Lower leg skin (tissue), 3 donors: ENCODE measurements at regions not wholly inside any gene's neighbourhood (a gene's known extent, or its start where the extent isn't known, plus 50 kb on each side); places are given as distances from the start of the nearest gene placed in this dataset.

Source experiments
- POLR2A ChIP-seq, 2 donors: fragments of 450-650 bp; IDR thresholded peaks; one replicate each; pipeline ENCODE4 v1.6.1; 2016 to 2017; ENCODE audit warnings: antibody characterized with exemption in 2 of 2, mild to moderate bottlenecking in 1 of 2, moderate library complexity in 1 of 2
- TF ChIP-seq, protein P1 (sequence below), 3 donors: fragments of 450-650 bp; IDR thresholded peaks; one replicate each; pipeline ENCODE4 v1.5.1; 2016; ENCODE audit warnings: antibody characterized with exemption in 3 of 3, mild to moderate bottlenecking in 3 of 3, moderate library complexity in 2 of 3

DNA sequence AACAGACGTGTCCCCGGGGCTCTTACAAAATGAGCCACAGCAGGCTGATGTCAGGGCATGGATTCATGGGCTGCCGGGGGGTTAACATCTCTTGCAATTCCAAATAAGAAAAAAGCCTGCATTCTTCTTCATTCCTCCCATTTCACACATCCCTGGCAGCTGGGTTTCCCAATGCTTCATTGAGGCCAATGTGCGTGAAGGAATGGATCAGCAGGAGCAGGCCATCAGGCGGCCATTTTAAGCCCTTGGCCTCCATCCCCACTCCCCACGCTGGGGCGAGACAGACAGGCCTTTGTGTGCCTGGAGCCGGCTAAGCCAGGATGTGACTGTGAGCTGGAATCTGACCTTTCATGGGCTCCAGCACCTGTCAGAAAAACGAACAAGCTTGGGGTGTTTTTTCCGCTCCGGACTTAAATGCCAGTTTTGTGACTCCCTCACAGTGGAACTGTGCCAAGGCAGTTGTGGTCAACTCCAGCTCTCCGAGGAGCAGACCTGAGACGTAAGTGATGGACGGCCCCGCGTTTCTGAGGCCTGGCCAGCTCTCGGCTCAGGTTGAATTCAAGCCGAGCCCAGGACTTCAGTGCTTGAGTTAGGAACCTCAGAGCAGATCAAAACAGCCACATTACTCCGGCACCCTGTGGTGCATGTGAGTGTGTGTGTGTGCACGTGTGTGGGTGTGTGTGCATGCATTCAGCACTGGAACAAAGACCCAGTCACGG is 133.1 kb downstream of the TMEM30B start:
- TF ChIP-seq, protein P1, sequence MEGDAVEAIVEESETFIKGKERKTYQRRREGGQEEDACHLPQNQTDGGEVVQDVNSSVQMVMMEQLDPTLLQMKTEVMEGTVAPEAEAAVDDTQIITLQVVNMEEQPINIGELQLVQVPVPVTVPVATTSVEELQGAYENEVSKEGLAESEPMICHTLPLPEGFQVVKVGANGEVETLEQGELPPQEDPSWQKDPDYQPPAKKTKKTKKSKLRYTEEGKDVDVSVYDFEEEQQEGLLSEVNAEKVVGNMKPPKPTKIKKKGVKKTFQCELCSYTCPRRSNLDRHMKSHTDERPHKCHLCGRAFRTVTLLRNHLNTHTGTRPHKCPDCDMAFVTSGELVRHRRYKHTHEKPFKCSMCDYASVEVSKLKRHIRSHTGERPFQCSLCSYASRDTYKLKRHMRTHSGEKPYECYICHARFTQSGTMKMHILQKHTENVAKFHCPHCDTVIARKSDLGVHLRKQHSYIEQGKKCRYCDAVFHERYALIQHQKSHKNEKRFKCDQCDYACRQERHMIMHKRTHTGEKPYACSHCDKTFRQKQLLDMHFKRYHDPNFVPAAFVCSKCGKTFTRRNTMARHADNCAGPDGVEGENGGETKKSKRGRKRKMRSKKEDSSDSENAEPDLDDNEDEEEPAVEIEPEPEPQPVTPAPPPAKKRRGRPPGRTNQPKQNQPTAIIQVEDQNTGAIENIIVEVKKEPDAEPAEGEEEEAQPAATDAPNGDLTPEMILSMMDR (IDR thresholded peaks at IDR 0.05), result no peak
- TF ChIP-seq POLR2A (IDR thresholded peaks at IDR 0.05), result no peak
